B cell (primary cell): ENCODE measurements at regions not wholly inside any gene's neighbourhood (a gene's known extent, or its start where the extent isn't known, plus 50 kb on each side); places are given as distances from the start of the nearest gene placed in this dataset.

Source experiments
- ATAC-seq: fragments of 200-7000 bp; cut with Tn5 transposase; one replicate; pipeline ENCODE4 v1.10.0; 2021; ENCODE audit warnings: low read depth, mild to moderate bottlenecking, moderate number of reproducible peaks, moderate library complexity
- CTCF ChIA-PET: fragments of 350-600 bp; sonication (Branson Sonifier 250); formaldehyde crosslinking; loops from one replicate; lab custom pipeline; 2021; ENCODE audit warnings: antibody characterized with exemption, inconsistent platforms; lab: Charles Lee
- POLR2A ChIA-PET: fragments of 350-600 bp; sonication (Branson Sonifier 250); formaldehyde crosslinking; loops from one replicate; lab custom pipeline; 2021; ENCODE audit warnings: antibody characterized with exemption; lab: Charles Lee
- DNase-seq: peaks from one replicate; pipeline ENCODE4 v3.0.0; 2013
- H2AFZ ChIP-seq: 2 replicates; pipeline ENCODE4 v1.6.1; 2012; ENCODE audit warnings: mild to moderate bottlenecking, low read depth, low read length; ENCODE audit not compliant: insufficient read depth, poor library complexity, severe bottlenecking
- H3K27ac ChIP-seq, 2 donors: 1 replicate in 1 of 2; 2 replicates in 1 of 2; pipeline ENCODE4 v1.5.1; 2012 to 2013; ENCODE audit warnings: low read length in 2 of 2, mild to moderate bottlenecking in 2 of 2, moderate library complexity in 1 of 2
- H3K27me3 ChIP-seq, 4 experiments: fragments of 200-600 bp in 1 of 4; sonication (generic) in 1 of 4; replicated peaks in 1 of 4; 1 replicate in 2 of 4; 2 replicates in 2 of 4; pipeline versions ENCODE4 v1.6.1 to v1.7.0; 2013 to 2016; ENCODE audit warnings: low read length in 3 of 4, mild to moderate bottlenecking in 2 of 4, mixed read lengths in 1 of 4, moderate library complexity in 1 of 4; ENCODE audit not compliant: insufficient read depth in 4 of 4, control insufficient read depth in 3 of 4; ENCODE audit errors: control extremely low read depth in 1 of 4
- H3K36me3 ChIP-seq, 2 experiments: replicated peaks in 1 of 2; 1 replicate in 1 of 2; 2 replicates in 1 of 2; pipeline versions ENCODE4 v1.6.1 to v1.7.1; 2013; ENCODE audit warnings: low read length in 1 of 2; ENCODE audit not compliant: insufficient read depth in 2 of 2, control insufficient read depth in 1 of 2; ENCODE audit errors: control extremely low read depth in 1 of 2, extremely low read depth in 1 of 2
- H3K4me1 ChIP-seq, 2 donors: fragments of 200-600 bp in 1 of 2; sonication (generic) in 1 of 2; 1 replicate in 1 of 2; 2 replicates in 1 of 2; pipeline versions ENCODE4 v1.5.1 to v1.6.1; 2013 to 2017; ENCODE audit warnings: low read length in 2 of 2; ENCODE audit not compliant: control insufficient read depth in 2 of 2, insufficient read depth in 2 of 2
- H3K4me2 ChIP-seq: replicated peaks from 2 replicates; pipeline ENCODE3; 2012; ENCODE audit warnings: mild to moderate bottlenecking, low read depth, low read length; ENCODE audit not compliant: poor library complexity, severe bottlenecking
- H3K4me3 ChIP-seq, 5 experiments: fragments of 200-600 bp in 1 of 5; sonication (generic) in 1 of 5; 1 replicate in 3 of 5; 2 replicates in 2 of 5; pipeline versions ENCODE4 v1.5.1 to v1.7.0; 2011 to 2016; ENCODE audit warnings: low read length in 4 of 5, mild to moderate bottlenecking in 4 of 5, low read depth in 2 of 5, control low read depth in 1 of 5, moderate library complexity in 1 of 5; ENCODE audit not compliant: insufficient read depth in 1 of 5; ENCODE audit errors: control extremely low read depth in 1 of 5, extremely low read depth in 1 of 5
- H3K79me2 ChIP-seq: fragments of 200-600 bp; sonication (generic); one replicate; pipeline ENCODE4 v1.6.0; 2016; ENCODE audit warnings: low read length; ENCODE audit not compliant: control insufficient read depth, insufficient read depth
- H3K9ac ChIP-seq: fragments of 200-600 bp; sonication (generic); 2 replicates; pipeline ENCODE4 v1.6.1; 2017; ENCODE audit warnings: mild to moderate bottlenecking, low read length, moderate library complexity
- H3K9me3 ChIP-seq, 3 donors: one replicate each; pipeline versions ENCODE4 v1.6.1 to v1.7.1; 2013; ENCODE audit warnings: low read length in 2 of 3; ENCODE audit not compliant: control insufficient read depth in 2 of 3, insufficient read depth in 1 of 3; ENCODE audit errors: control extremely low read depth in 1 of 3
- H4K20me1 ChIP-seq: 2 replicates; pipeline ENCODE4 v1.6.0; 2012; ENCODE audit warnings: mild to moderate bottlenecking, low read length; ENCODE audit not compliant: insufficient read depth, control insufficient read depth, poor library complexity, severe bottlenecking
- H3K27ac Mint-ChIP-seq: one replicate; pipeline ENCODE4 v1.8.0; 2021; ENCODE audit warnings: mixed read lengths
- H3K27me3 Mint-ChIP-seq: one replicate; pipeline ENCODE4 v1.8.0; 2021; ENCODE audit warnings: mixed read lengths
- H3K4me1 Mint-ChIP-seq: one replicate; pipeline ENCODE4 v1.8.0; 2021; ENCODE audit warnings: mixed read lengths
- H3K4me3 Mint-ChIP-seq: one replicate; pipeline ENCODE4 v1.8.0; 2021; ENCODE audit warnings: mixed read lengths
- H3K9me3 Mint-ChIP-seq: one replicate; pipeline ENCODE4 v1.8.0; 2022; ENCODE audit warnings: mixed read lengths; ENCODE audit not compliant: insufficient read depth
- CTCF ChIP-seq: fragments of 200-600 bp; IDR thresholded peaks from one replicate; pipeline ENCODE4 v1.8.0; 2022; ENCODE audit warnings: antibody characterized with exemption, mild to moderate bottlenecking
- EZH2 ChIP-seq: IDR thresholded peaks from 2 replicates; pipeline ENCODE4 v1.6.1; 2012; ENCODE audit warnings: borderline replicate concordance, low read depth, mild to moderate bottlenecking, moderate library complexity, low read length; ENCODE audit not compliant: insufficient read depth, poor library complexity, severe bottlenecking
- WGBS: methylation state at CpG from one replicate; pipeline ENCODE4 v1.1.5; 2013; ENCODE audit warnings: missing lambda C conversion rate; ENCODE audit not compliant: insufficient coverage; 5-methylcytosine and 5-hydroxymethylcytosine counted together
- intact Hi-C: fragments of 100-400 bp; cut with micrococcal nuclease; formaldehyde crosslinking; loops from one replicate; pipeline ENCODE4 v1.10.0; 2022

- H3K27ac ChIP-seq: no peak overlapping the region
- Mint-ChIP-seq H3K9me3 (no peaks in the 10 kb centered on the region), H3K27me3 (no peaks in the 10 kb centered on the region), H3K4me3 (no peak overlapping the region), H3K27ac (no peak overlapping the region), H3K4me1 (no peaks in the 10 kb centered on the region)
- no peaks in the 10 kb centered on the region for H3K27me3 ChIP-seq
- no peak overlapping the region for H3K4me3 ChIP-seq
- no peak overlapping the region for H3K4me2 ChIP-seq
- no peak overlapping the region for H3K9ac ChIP-seq
- H3K36me3 ChIP-seq: no peaks in the 10 kb centered on the region
- no peak for DNase-seq
- H2AFZ ChIP-seq: no peak overlapping the region
- no peaks in the 10 kb centered on the region for H3K4me1 ChIP-seq
- ATAC-seq: no peak
- POLR2A ChIA-PET: no interaction called here
- TF ChIP-seq CTCF (no peak), EZH2 (no peak)
- intact Hi-C loops: no loop called here
- no peaks in the 10 kb centered on the region for H3K79me2 ChIP-seq
- no peaks in the 10 kb centered on the region for H3K9me3 ChIP-seq
- H4K20me1 ChIP-seq: no peaks in the 10 kb centered on the region
- CTCF ChIA-PET: no interaction called here
These were observed 890.2 kb downstream of the FLRT2 start for GRCh38 chr14:86420131-86420530.

GRCh38 chr14:86414146-86414545, 884.2 kb downstream of the FLRT2 start:
- Histone ChIP-seq H2AFZ (no peak overlapping the region), H3K36me3 (no peaks in the 10 kb centered on the region), H3K79me2 (no peaks in the 10 kb centered on the region), H3K4me3 (no peak overlapping the region), H3K27me3 (no peaks in the 10 kb centered on the region), H3K27ac (no peak overlapping the region), H3K4me2 (no peak overlapping the region), H3K9ac (no peak overlapping the region), H3K9me3 (no peaks in the 10 kb centered on the region), H3K4me1 (no peaks in the 10 kb centered on the region), H4K20me1 (no peaks in the 10 kb centered on the region)
- TF ChIP-seq CTCF (no peak), EZH2 (no peak)
- ChIA-PET CTCF (no interaction called here), POLR2A (no interaction called here)
- Mint-ChIP-seq H3K27ac (no peak overlapping the region), H3K9me3 (no peaks in the 10 kb centered on the region), H3K27me3 (no peaks in the 10 kb centered on the region), H3K4me1 (no peaks in the 10 kb centered on the region), H3K4me3 (no peak overlapping the region)
- no CpG with 5 or more reads among the region's 1 CpG for WGBS
- DNase-seq (no peak), ATAC-seq (no peak)
- intact Hi-C loops: no loop called here
